Natural killer cell (primary cell): ENCODE measurements at regions not wholly inside any gene's neighbourhood (a gene's known extent, or its start where the extent isn't known, plus 50 kb on each side); places are given as distances from the start of the nearest gene placed in this dataset.

ENCODE experiments used
- ATAC-seq, 3 donors: fragments of 150-1000 bp in 2 of 3; fragments of 200-7000 bp in 1 of 3; cut with Tn5 transposase; 1 replicate in 1 of 3; 2 replicates in 2 of 3; pipeline ENCODE4 v1.10.0; 2021; ENCODE audit warnings: mild to moderate bottlenecking in 2 of 3, moderate library complexity in 2 of 3
- DNase-seq, 2 donors: peaks; one replicate each; pipeline versions ENCODE4 v3.0.0 to v3.0.0-alpha.2; 2013 to 2021; ENCODE audit warnings: mixed read lengths in 1 of 2
- H3K27ac ChIP-seq: one replicate; pipeline ENCODE4 v1.5.1; 2013; ENCODE audit warnings: mild to moderate bottlenecking, low read length
- H3K27me3 ChIP-seq: one replicate; pipeline ENCODE4 v1.6.1; 2013; ENCODE audit warnings: low read length; ENCODE audit not compliant: control insufficient read depth, insufficient read depth
- H3K36me3 ChIP-seq: one replicate; pipeline ENCODE4 v1.6.1; 2013; ENCODE audit warnings: low read length; ENCODE audit not compliant: control insufficient read depth, insufficient read depth
- H3K4me1 ChIP-seq: one replicate; pipeline ENCODE4 v1.6.1; 2013; ENCODE audit warnings: low read length; ENCODE audit not compliant: control insufficient read depth, insufficient read depth
- H3K4me3 ChIP-seq: one replicate; pipeline ENCODE4 v1.5.1; 2013; ENCODE audit warnings: low read length
- H3K9me3 ChIP-seq: one replicate; pipeline ENCODE4 v1.6.1; 2013; ENCODE audit warnings: low read length; ENCODE audit not compliant: control insufficient read depth, insufficient read depth
- H3K27ac Mint-ChIP-seq, 2 donors: one replicate each; pipeline ENCODE4 v1.8.0; 2022; ENCODE audit warnings: mild to moderate bottlenecking in 2 of 2, mixed read lengths in 2 of 2, moderate library complexity in 1 of 2
- H3K27me3 Mint-ChIP-seq, 2 donors: one replicate each; pipeline ENCODE4 v1.8.0; 2022; ENCODE audit warnings: low read depth in 2 of 2, mixed read lengths in 2 of 2
- H3K36me3 Mint-ChIP-seq: one replicate; pipeline ENCODE4 v1.8.0; 2022; ENCODE audit warnings: mixed read lengths
- H3K4me1 Mint-ChIP-seq, 2 donors: one replicate each; pipeline ENCODE4 v1.8.0; 2022; ENCODE audit warnings: mixed read lengths in 2 of 2
- H3K4me3 Mint-ChIP-seq: one replicate; pipeline ENCODE4 v1.8.0; 2022; ENCODE audit warnings: mild to moderate bottlenecking, moderate library complexity, mixed read lengths
- H3K9me3 Mint-ChIP-seq, 2 donors: one replicate each; pipeline ENCODE4 v1.8.0; 2022; ENCODE audit warnings: mixed read lengths in 2 of 2
- CTCF ChIP-seq: fragments of 200-600 bp; IDR thresholded peaks from one replicate; pipeline ENCODE4 v1.8.0; 2022; ENCODE audit warnings: antibody characterized with exemption
- WGBS: methylation state at CpG from one replicate; pipeline ENCODE4 v1.1.7; 2013; ENCODE audit warnings: missing lambda C conversion rate; ENCODE audit not compliant: insufficient coverage; 5-methylcytosine and 5-hydroxymethylcytosine counted together
- intact Hi-C: fragments of 100-400 bp; cut with micrococcal nuclease; formaldehyde crosslinking; loops from one replicate; pipeline ENCODE4 v1.14.2; 2022

DNA sequence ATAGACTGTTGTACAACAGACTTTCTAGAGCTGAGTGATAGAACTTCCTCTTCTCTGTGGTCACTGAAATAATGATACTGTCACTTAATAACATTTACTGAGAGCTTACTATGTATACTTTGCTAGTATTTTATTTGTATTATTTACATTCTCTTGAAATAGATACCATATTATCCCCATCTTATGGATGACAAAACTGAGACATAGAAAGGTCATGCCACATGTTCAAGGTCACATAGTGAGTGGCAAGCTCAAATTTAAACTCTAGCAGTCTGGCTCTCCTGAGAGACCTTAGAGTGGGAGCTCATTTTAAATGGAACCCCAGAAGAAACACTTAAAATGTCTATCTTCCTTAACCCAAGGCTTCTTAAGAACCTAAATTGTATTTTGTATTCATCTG lies 266.6 kb upstream of the CAMK1G start:
- Histone ChIP-seq H3K27ac (no peak overlapping the region), H3K36me3 (no peaks in the 10 kb centered on the region), H3K27me3 (no peaks in the 10 kb centered on the region), H3K4me3 (no peak overlapping the region), H3K9me3 (no peaks in the 10 kb centered on the region), H3K4me1 (no peaks in the 10 kb centered on the region)
- Mint-ChIP-seq H3K9me3 (peaks cover 5 to 6% of the 10 kb centered on the region in 2 donors), H3K4me1 (no peaks in the 10 kb centered on the region), H3K27me3 (peaks cover 0 to 3% of the 10 kb centered on the region in 2 donors), H3K27ac (no peak overlapping the region), H3K36me3 (no peaks in the 10 kb centered on the region), H3K4me3 (no peak overlapping the region)
- intact Hi-C loops: no loop called here
- ATAC-seq (no peak), DNase-seq (no peak)
- no peak for TF ChIP-seq CTCF

GRCh38 chr1:209318181-209319056 lies 265.1 kb upstream of the CAMK1G start:
- Mint-ChIP-seq H3K9me3 (peaks cover 5 to 6% of the 10 kb centered on the region in 2 donors), H3K36me3 (no peaks in the 10 kb centered on the region), H3K27me3 (peaks cover 0 to 3% of the 10 kb centered on the region in 2 donors), H3K27ac (no peak overlapping the region), H3K4me3 (no peak overlapping the region), H3K4me1 (no peaks in the 10 kb centered on the region)
- no peaks in the 10 kb centered on the region for H3K4me1 ChIP-seq
- DNase-seq: no peak
- WGBS: 79% methylated on average over 7 of the region's 7 CpGs
- H3K4me3 ChIP-seq: no peak overlapping the region
- H3K27ac ChIP-seq: no peak overlapping the region
- no peaks in the 10 kb centered on the region for H3K27me3 ChIP-seq
- TF ChIP-seq CTCF: no peak
- intact Hi-C loops: no loop called here
- no peak for ATAC-seq
- H3K9me3 ChIP-seq: no peaks in the 10 kb centered on the region
- H3K36me3 ChIP-seq: no peaks in the 10 kb centered on the region

DNA sequence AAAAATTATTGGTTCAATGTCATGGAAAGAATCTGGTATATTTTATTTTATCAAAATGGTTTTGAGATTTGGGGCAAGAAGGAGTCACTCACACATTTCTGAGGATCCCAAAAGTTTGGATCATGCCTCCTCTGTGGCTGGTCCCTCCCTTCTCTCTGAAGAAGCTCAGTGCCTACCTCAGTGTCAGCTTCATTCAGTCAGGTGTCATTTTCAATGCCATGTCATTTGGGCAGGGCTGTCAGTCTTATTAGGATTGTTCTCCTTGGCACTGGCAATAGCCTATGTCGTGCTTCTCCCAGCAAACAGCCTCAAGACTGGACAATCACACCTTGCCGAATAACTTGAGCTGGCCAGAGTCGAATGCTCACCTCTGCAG lies 264.5 kb upstream of the CAMK1G start:
- Mint-ChIP-seq H3K27me3 (peaks cover 0 to under 1% of the 10 kb centered on the region in 2 donors), H3K27ac (no peak overlapping the region), H3K9me3 (peaks cover 2 to 4% of the 10 kb centered on the region in 2 donors), H3K4me1 (no peaks in the 10 kb centered on the region), H3K36me3 (no peaks in the 10 kb centered on the region), H3K4me3 (no peak overlapping the region)
- H3K27ac ChIP-seq: no peak overlapping the region
- intact Hi-C loops: no loop called here
- H3K36me3 ChIP-seq: no peaks in the 10 kb centered on the region
- ATAC-seq: no peak
- 86% methylated on average over 3 of the region's 3 CpGs for WGBS
- DNase-seq: no peak
- no peak overlapping the region for H3K4me3 ChIP-seq
- no peak for TF ChIP-seq CTCF
- H3K27me3 ChIP-seq: no peaks in the 10 kb centered on the region
- H3K4me1 ChIP-seq: no peaks in the 10 kb centered on the region
- no peaks in the 10 kb centered on the region for H3K9me3 ChIP-seq

- H3K36me3 Mint-ChIP-seq: no peaks in the 10 kb centered on the region
- Histone ChIP-seq H3K9me3 (no peaks in the 10 kb centered on the region), H3K27me3 (no peaks in the 10 kb centered on the region), H3K27ac (no peak overlapping the region), H3K4me1 (no peaks in the 10 kb centered on the region), H3K36me3 (no peaks in the 10 kb centered on the region), H3K4me3 (no peak overlapping the region)
- ATAC-seq (no peak), DNase-seq (no peak)
- WGBS: 92% methylated on average over 2 of the region's 3 CpGs
- H3K4me3 Mint-ChIP-seq: no peak overlapping the region
- no peaks in the 10 kb centered on the region for H3K4me1 Mint-ChIP-seq
- no peak for TF ChIP-seq CTCF
- peaks cover 2 to 4% of the 10 kb centered on the region in 2 donors for H3K9me3 Mint-ChIP-seq
- H3K27ac Mint-ChIP-seq: no peak overlapping the region
- intact Hi-C loops: no loop called here
- H3K27me3 Mint-ChIP-seq: no peaks in the 10 kb centered on the region
Measured at GRCh38 chr1:209319549-209319948, 264.0 kb upstream of the CAMK1G start.
